CD4-positive, alpha-beta T cell treated with Interleukin-4 for 1 hour (primary cell): ENCODE measurements at regions not wholly inside any gene's neighbourhood (a gene's known extent, or its start where the extent isn't known, plus 50 kb on each side); places are given as distances from the start of the nearest gene placed in this dataset.

ENCODE experiments used
- DNase-seq, 2 donors: peaks; one replicate each; pipeline ENCODE4 v3.0.0-alpha.2; 2020 to 2022

GRCh38 chr1:50358962-50359361 is 64.3 kb downstream of the DMRTA2 start:
- DNase-seq, result no peak

GRCh38 chr1:50357186-50357585 is 66.1 kb downstream of the DMRTA2 start:
- no peak for DNase-seq

- DNase-seq, result no peak
Observed at GRCh38 chr1:50354813-50355212, 68.4 kb downstream of the DMRTA2 start.

- no peak for DNase-seq
Observed at GRCh38 chr1:50352428-50352827, 70.8 kb downstream of the DMRTA2 start.

GRCh38 chr1:50350868-50351267 is 72.4 kb downstream of the DMRTA2 start:
- no peak for DNase-seq

- no peak for DNase-seq
Observed at GRCh38 chr1:50350421-50350820, 72.8 kb downstream of the DMRTA2 start.

GRCh38 chr1:50349242-50349565 is 74.0 kb downstream of the DMRTA2 start:
- no peak for DNase-seq

GRCh38 chr1:50348449-50349241 is 74.6 kb downstream of the DMRTA2 start:
- DNase-seq, result peak; percentile 24 to 49

GRCh38 chr1:50347933-50348332 is 75.3 kb downstream of the DMRTA2 start:
- no peak for DNase-seq

- DNase-seq, result no peak
Observed at GRCh38 chr1:50346621-50347020, 76.6 kb downstream of the DMRTA2 start.

GRCh38 chr1:50343323-50343722 is 79.9 kb downstream of the DMRTA2 start:
- DNase-seq, result no peak

GRCh38 chr1:50342525-50342924 is 80.7 kb downstream of the DMRTA2 start:
- no peak for DNase-seq

- DNase-seq, result no peak
Observed at GRCh38 chr1:50335036-50335435, 88.2 kb downstream of the DMRTA2 start.

GRCh38 chr1:50333595-50333974 is 89.7 kb downstream of the DMRTA2 start:
- DNase-seq, result peak; percentile 36 to 39

GRCh38 chr1:50332941-50333594 is 90.2 kb downstream of the DMRTA2 start:
- peak; percentile 20 to 28 for DNase-seq

- no peak for DNase-seq
Observed at GRCh38 chr1:50329332-50329932, 93.8 kb downstream of the DMRTA2 start.

- DNase-seq, result no peak
Observed at GRCh38 chr1:50328552-50328951, 94.7 kb downstream of the DMRTA2 start.

- no peak for DNase-seq
Observed at GRCh38 chr1:50326026-50326425, 97.2 kb downstream of the DMRTA2 start.

GRCh38 chr1:50322579-50322978 is 100.7 kb downstream of the DMRTA2 start:
- DNase-seq, result no peak

- no peak for DNase-seq
Observed at GRCh38 chr1:50318428-50318827, 104.8 kb downstream of the DMRTA2 start.

GRCh38 chr1:50308878-50309277 is 114.4 kb downstream of the DMRTA2 start:
- DNase-seq, result no peak

- DNase-seq, result no peak
Observed at GRCh38 chr1:50305808-50306207, 117.4 kb downstream of the DMRTA2 start.

- no peak for DNase-seq
Observed at GRCh38 chr1:50300297-50300696, 122.9 kb downstream of the DMRTA2 start.

- no peak for DNase-seq
Observed at GRCh38 chr1:50295566-50295965, 127.7 kb downstream of the DMRTA2 start.
